DMS 273 (cell line): ENCODE measurements at regions not wholly inside any gene's neighbourhood (a gene's known extent, or its start where the extent isn't known, plus 50 kb on each side); places are given as distances from the start of the nearest gene placed in this dataset.

Experiments
- DNase-seq: peaks from one replicate; lab custom pipeline; 2025; ENCODE audit not compliant: unreplicated experiment; lab: John Stamatoyannopoulos, UW

GRCh38 chr11:70944141-70944540 is 308.2 kb downstream of the SHANK2 start:
- DNase-seq, result no peak

GRCh38 chr11:70944636-70945035 is 307.7 kb downstream of the SHANK2 start:
- no peak for DNase-seq

GRCh38 chr11:70948398-70948797 is 304.0 kb downstream of the SHANK2 start:
- no peak for DNase-seq

GRCh38 chr11:70948855-70949531 is 303.4 kb downstream of the SHANK2 start:
- peak; percentile 58 for DNase-seq

GRCh38 chr11:70951139-70951804 is 301.1 kb downstream of the SHANK2 start:
- peak; percentile 3 for DNase-seq

- DNase-seq, result peak; percentile 43
Measured at GRCh38 chr11:70952191-70952590, 300.2 kb downstream of the SHANK2 start.

- DNase-seq, result no peak
Measured at GRCh38 chr11:70953720-70954119, 298.7 kb downstream of the SHANK2 start.

- DNase-seq, result no peak
Measured at GRCh38 chr11:70954471-70954870, 297.9 kb downstream of the SHANK2 start.
